GM12878 (cell line): ENCODE measurements at regions not wholly inside any gene's neighbourhood (a gene's known extent, or its start where the extent isn't known, plus 50 kb on each side); places are given as distances from the start of the nearest gene placed in this dataset.

Experiments
- E2F4 ChIP-seq: IDR thresholded peaks from 2 replicates; pipeline ENCODE4 v1.6.1; 2012; ENCODE audit warnings: low read depth, low read length, improper control_type of control experiment
- E4F1 ChIP-seq: fragments of 450-650 bp; IDR thresholded peaks from 2 replicates; pipeline ENCODE4 v1.6.1; 2018; ENCODE audit warnings: borderline replicate concordance, mild to moderate bottlenecking; ENCODE audit not compliant: partially characterized antibody
- GABPA ChIP-seq: IDR thresholded peaks from 2 replicates; pipeline ENCODE4 v1.6.1; 2014; ENCODE audit warnings: antibody characterized with exemption, low read depth, mild to moderate bottlenecking, inconsistent platforms
- MYC ChIP-seq: IDR thresholded peaks from 2 replicates; pipeline ENCODE4 v1.6.1; 2011; ENCODE audit warnings: mild to moderate bottlenecking, low read length, moderate library complexity, inconsistent platforms; ENCODE audit not compliant: insufficient read depth, insufficient replicate concordance, insufficient read length, severe bottlenecking
- SMAD5 ChIP-seq: IDR thresholded peaks from 2 replicates; pipeline ENCODE4 v1.6.1; 2016; ENCODE audit warnings: antibody characterized with exemption, low read depth
- STAT3 ChIP-seq: IDR thresholded peaks from 2 replicates; pipeline ENCODE4 v1.6.1; 2011; ENCODE audit warnings: low read depth, low read length, improper control_type of control experiment
- YY1 ChIP-seq: IDR thresholded peaks from 2 replicates; pipeline ENCODE4 v1.6.1; 2011; ENCODE audit warnings: low read depth, mild to moderate bottlenecking, low read length
- ZZZ3 ChIP-seq: IDR thresholded peaks from 2 replicates; pipeline ENCODE4 v1.6.1; 2011; ENCODE audit warnings: low read depth; ENCODE audit not compliant: control insufficient read depth, insufficient read length

- no peak for TF ChIP-seq E4F1
- TF ChIP-seq YY1 = no peak
- TF ChIP-seq STAT3 = no peak
- no peak for TF ChIP-seq E2F4
- TF ChIP-seq ZZZ3 = no peak
- no peak for TF ChIP-seq MYC
- no peak for TF ChIP-seq SMAD5
- no peak for TF ChIP-seq GABPA
Measured at GRCh38 chr6:169832247-169832948, 81.0 kb downstream of the ERMARD start (continued).
